ENCODE measurements at regions not wholly inside any gene's neighbourhood (a gene's known extent, or its start where the extent isn't known, plus 50 kb on each side); places are given as distances from the start of the nearest gene placed in this dataset.

DNA sequence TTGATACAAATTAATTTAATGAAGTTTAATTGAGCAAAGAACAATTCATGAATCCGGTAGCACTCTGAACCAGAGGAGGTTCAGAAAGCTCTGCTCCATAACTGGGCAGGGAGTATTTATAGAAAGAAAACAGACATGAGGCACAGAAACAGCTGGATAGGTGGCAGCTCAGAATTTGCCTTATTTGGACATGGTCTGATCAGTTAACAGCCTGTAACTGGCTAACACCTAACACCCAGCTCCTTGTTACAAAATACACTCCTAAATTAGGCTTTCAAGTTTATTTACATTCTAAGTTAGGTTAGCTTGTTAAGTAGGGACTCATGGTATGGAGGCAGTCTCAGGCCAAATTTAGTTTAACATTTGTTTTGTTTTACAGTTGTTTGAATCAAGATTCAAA is 67.8 kb upstream of the TMCC3 start:
- H3K27me3 ChIP-seq (ENCODE audit: insufficient read depth, low read length), result no peaks in the 10 kb centered on the region
- H3K4me1 ChIP-seq (ENCODE audit: insufficient read depth, low read length), result peaks cover 4% of the 10 kb centered on the region
- H3K9me3 ChIP-seq (ENCODE audit: low read length), result no peaks in the 10 kb centered on the region
- no peak overlapping the region for H2AFZ ChIP-seq (ENCODE audit: low read depth, low read length)
- H3K4me3 ChIP-seq (ENCODE audit: low read length), result no peak overlapping the region
- H3K36me3 ChIP-seq (ENCODE audit: insufficient read depth, low read length), result no peaks in the 10 kb centered on the region

DNA sequence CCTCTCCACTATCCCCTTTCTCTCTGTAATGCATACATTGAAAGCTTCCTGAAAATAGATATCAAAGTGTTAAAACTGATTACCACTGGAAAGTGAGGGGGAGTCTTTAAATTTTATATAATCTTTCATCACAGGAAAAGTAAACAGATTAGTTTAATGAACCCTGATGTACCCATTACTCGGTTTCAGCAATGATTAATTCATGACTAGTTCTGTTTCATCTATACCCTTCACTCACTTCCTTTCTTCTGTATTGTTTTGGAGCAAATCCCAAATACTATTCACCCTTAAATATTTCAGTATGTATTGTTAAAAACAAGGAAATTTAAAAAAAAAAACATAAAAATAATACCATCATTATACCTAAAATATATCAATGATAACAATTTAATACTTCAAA is 67.3 kb upstream of the TMCC3 start:
- Histone ChIP-seq H3K4me3 (ENCODE audit: low read length) (no peak overlapping the region), H3K27me3 (ENCODE audit: insufficient read depth, low read length) (no peaks in the 10 kb centered on the region), H3K9me3 (ENCODE audit: low read length) (no peaks in the 10 kb centered on the region), H3K36me3 (ENCODE audit: insufficient read depth, low read length) (no peaks in the 10 kb centered on the region), H3K4me1 (ENCODE audit: insufficient read depth, low read length) (peaks cover 4% of the 10 kb centered on the region), H2AFZ (ENCODE audit: low read depth, low read length) (no peak overlapping the region)

DNA sequence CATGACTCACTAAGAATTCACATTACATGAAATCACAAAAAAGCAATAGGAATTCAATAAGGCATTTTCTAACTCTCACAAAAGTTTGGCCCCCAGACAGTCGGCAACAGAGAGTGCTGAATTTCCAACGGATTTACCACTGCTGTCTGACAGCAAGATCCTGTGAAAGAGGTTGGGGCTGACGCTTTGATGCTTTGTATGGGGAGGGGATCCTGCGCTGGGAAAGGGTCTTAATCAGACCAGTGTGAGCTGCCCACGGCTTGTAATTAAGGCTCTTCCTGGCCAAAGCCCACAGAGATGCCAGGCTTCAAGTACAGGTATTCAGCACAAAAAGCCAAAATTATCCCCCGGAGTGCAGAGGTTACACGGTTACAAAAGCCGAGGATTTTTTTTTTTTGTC is 66.8 kb upstream of the TMCC3 start:
- Histone ChIP-seq H3K4me1 (ENCODE audit: insufficient read depth, low read length) (peaks cover 4% of the 10 kb centered on the region), H3K4me3 (ENCODE audit: low read length) (no peak overlapping the region), H3K27me3 (ENCODE audit: insufficient read depth, low read length) (no peaks in the 10 kb centered on the region), H3K9me3 (ENCODE audit: low read length) (no peaks in the 10 kb centered on the region), H2AFZ (ENCODE audit: low read depth, low read length) (no peak overlapping the region), H3K36me3 (ENCODE audit: insufficient read depth, low read length) (no peaks in the 10 kb centered on the region)

DNA sequence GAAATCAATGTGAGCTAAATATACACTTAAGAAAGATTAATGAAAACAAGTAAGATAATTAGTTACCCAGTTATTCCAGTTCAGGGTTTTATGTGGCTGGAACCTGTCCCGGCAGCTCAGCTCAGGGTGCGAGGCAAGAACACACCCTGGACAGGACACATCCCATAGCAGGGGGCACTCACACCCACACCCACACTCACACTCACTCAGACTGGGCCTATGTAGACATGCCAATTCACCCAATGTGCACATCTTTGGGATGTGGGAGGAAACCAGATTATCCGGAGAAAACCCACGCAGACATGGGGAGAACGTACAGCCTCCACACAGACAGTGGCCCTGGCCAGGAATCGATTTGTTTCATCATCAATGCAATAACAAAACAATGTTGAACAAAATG is 66.0 kb upstream of the TMCC3 start:
- Histone ChIP-seq H3K4me1 (ENCODE audit: insufficient read depth, low read length) (peaks cover 4% of the 10 kb centered on the region), H3K9me3 (ENCODE audit: low read length) (no peaks in the 10 kb centered on the region), H2AFZ (ENCODE audit: low read depth, low read length) (no peak overlapping the region), H3K4me3 (ENCODE audit: low read length) (no peak overlapping the region), H3K27me3 (ENCODE audit: insufficient read depth, low read length) (no peaks in the 10 kb centered on the region), H3K36me3 (ENCODE audit: insufficient read depth, low read length) (no peaks in the 10 kb centered on the region)

DNA sequence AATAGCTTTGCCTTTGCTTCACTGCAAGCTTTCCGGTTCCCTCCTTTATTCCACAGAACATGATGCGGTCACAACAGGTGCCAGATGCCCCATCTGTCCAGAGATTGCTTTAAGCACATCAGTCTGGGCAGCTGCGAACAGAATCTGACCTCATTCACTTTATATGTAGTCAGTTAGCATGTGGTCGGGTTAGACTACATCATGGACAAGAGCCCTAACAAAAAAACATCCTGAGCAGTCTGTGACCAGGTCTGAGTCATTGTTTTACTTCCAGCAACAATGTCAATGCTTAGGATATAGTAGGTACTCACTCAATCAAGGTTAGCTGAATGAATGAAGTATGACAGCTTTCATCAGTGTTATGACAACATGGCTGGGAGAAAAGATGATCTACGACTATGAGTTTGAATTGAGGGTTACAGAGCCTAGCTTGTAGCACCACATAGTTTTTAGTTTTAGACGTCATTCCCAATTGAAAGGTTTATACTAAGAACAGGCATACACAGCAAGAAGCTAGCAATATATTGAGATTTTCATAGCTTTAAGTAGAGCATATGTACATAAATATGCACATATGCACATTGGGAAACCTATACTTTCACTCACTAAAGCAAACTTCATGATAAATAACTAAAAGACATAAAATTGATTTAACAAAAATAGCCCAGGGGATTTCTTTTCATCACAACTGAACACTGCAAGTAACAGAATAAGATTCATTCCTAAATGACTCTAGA is 64.2 kb upstream of the TMCC3 start:
- H3K4me1 ChIP-seq (ENCODE audit: insufficient read depth, low read length), result peaks cover 4% of the 10 kb centered on the region
- no peaks in the 10 kb centered on the region for H3K36me3 ChIP-seq (ENCODE audit: insufficient read depth, low read length)
- no peak overlapping the region for H3K4me3 ChIP-seq (ENCODE audit: low read length)
- no peaks in the 10 kb centered on the region for H3K9me3 ChIP-seq (ENCODE audit: low read length)
- H3K27me3 ChIP-seq (ENCODE audit: insufficient read depth, low read length), result no peaks in the 10 kb centered on the region
- no peak overlapping the region for H2AFZ ChIP-seq (ENCODE audit: low read depth, low read length)

DNA sequence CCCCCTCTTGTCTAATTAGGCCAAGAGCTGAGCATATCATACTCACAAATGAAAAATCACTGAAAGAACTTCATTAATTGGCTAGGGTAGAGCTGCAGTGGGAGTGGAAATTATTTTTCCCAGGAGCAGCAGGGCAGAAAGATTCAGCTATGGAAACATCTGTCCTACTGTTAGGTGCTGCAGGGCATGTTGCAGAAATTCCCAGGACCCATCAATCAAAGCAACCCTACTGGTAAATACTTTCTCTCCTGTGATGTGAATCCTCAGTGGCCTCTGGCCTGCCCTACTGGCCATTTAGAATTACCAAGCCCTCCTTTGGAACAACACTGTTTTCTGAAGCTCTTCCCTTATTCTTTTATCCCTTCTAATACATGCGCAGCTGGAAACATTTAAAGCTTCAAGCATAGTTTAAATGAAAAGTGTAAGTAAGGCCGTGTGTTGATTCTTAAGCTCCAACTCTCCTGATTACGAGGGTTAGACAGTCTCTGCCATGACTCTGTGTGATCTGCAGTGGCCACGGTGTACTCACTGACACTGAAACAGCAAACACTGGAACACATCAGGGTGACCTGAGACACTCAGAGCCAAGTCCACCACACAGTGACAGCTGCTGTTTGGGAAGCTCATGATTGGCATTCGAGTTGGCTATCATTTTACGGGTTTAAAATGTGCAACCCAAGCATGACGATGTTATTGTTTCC is 62.6 kb upstream of the TMCC3 start:
- Histone ChIP-seq H3K36me3 (ENCODE audit: insufficient read depth, low read length) (no peaks in the 10 kb centered on the region), H2AFZ (ENCODE audit: low read depth, low read length) (no peak overlapping the region), H3K4me1 (ENCODE audit: insufficient read depth, low read length) (peaks cover 4% of the 10 kb centered on the region), H3K9me3 (ENCODE audit: low read length) (no peaks in the 10 kb centered on the region), H3K4me3 (ENCODE audit: low read length) (no peak overlapping the region), H3K27me3 (ENCODE audit: insufficient read depth, low read length) (no peaks in the 10 kb centered on the region)

DNA sequence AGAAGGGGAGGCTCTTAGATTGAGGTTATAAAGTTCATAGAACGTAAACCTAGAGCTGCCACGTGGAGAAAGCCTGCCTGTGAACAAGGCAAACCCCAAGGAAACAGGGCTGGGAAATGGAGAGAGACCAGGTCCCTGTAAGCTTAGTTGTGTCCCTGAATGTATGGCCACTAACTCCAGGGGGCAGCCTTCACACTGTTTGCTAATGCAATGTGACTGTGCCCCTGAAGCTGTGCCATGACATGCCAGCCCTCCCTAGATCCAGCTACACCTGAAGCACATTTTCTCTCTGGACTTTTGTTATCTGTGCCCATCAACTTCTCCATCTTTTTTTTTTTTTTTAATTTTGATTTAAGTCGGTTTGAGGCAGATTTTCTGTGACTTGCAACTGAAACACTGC is 60.6 kb upstream of the TMCC3 start:
- H2AFZ ChIP-seq (ENCODE audit: low read depth, low read length), result no peak overlapping the region
- no peaks in the 10 kb centered on the region for H3K9me3 ChIP-seq (ENCODE audit: low read length)
- no peaks in the 10 kb centered on the region for H3K27me3 ChIP-seq (ENCODE audit: insufficient read depth, low read length)
- no peak overlapping the region for H3K4me3 ChIP-seq (ENCODE audit: low read length)
- H3K4me1 ChIP-seq (ENCODE audit: insufficient read depth, low read length), result no peaks in the 10 kb centered on the region
- H3K36me3 ChIP-seq (ENCODE audit: insufficient read depth, low read length), result no peaks in the 10 kb centered on the region

DNA sequence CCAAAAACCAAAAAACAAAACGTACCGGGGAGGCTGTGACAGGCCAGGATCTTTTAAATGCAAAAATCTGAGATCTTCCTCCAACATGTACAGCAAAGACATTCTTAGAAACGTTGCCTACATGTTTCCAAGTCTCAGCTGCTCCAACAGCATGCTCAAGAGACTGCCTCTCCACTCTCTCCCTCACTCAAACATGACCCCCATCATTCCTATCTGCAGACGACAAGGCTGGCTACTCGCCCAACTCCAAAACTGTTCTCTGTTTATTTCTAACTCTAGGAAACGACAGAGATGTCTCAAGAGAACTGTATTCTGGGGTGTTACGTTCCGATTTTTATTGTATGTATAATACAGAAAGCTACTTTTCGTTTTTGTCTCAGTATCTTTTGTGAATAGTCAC is 57.5 kb upstream of the TMCC3 start:
- no peaks in the 10 kb centered on the region for H3K27me3 ChIP-seq (ENCODE audit: insufficient read depth, low read length)
- no peaks in the 10 kb centered on the region for H3K4me1 ChIP-seq (ENCODE audit: insufficient read depth, low read length)
- no peaks in the 10 kb centered on the region for H3K9me3 ChIP-seq (ENCODE audit: low read length)
- no peaks in the 10 kb centered on the region for H3K36me3 ChIP-seq (ENCODE audit: insufficient read depth, low read length)
- no peak overlapping the region for H2AFZ ChIP-seq (ENCODE audit: low read depth, low read length)
- H3K4me3 ChIP-seq (ENCODE audit: low read length), result no peak overlapping the region

DNA sequence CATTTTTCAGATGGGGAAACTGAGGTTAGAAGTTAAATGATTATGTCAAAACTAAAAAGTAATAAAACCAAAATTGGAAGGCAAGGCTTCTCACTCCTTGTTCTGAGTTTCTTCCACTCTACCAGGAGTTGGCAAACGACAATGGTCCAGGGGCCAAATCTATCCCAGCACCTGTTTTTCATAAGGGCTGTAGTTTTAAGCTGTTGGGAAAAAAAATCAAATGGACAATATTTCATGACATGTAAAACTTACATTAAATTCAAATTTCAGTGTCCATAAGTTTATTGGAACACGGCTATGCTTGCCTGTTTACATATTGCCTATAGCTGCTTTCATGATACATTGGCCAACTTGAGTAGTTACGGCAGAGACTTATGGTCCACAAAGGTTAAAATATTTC is 56.7 kb upstream of the TMCC3 start:
- Histone ChIP-seq H2AFZ (ENCODE audit: low read depth, low read length) (no peak overlapping the region), H3K9me3 (ENCODE audit: low read length) (no peaks in the 10 kb centered on the region), H3K27me3 (ENCODE audit: insufficient read depth, low read length) (no peaks in the 10 kb centered on the region), H3K4me3 (ENCODE audit: low read length) (no peak overlapping the region), H3K36me3 (ENCODE audit: insufficient read depth, low read length) (no peaks in the 10 kb centered on the region), H3K4me1 (ENCODE audit: insufficient read depth, low read length) (no peaks in the 10 kb centered on the region)

DNA sequence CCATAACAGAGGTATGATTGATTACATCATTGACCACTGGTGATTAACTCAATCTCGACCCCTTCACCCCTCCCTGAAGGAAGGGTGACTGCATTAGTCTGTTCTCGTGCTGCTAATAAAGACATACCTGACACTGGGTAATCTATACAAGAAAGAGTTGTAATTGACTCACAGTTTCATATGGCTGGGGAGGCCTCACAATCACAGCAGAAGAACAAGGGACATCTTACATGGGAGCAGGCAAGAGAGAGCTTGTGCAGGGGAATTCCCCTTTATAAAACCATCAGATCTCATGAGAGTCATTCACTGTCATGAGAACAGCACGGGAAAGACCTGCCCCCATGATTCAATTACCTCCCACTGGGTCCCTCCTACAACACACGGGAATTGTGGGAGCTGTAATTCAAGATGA is 55.9 kb upstream of the TMCC3 start:
- H2AFZ ChIP-seq (ENCODE audit: low read depth, low read length), result no peak overlapping the region
- H3K4me3 ChIP-seq (ENCODE audit: low read length), result no peak overlapping the region
- H3K4me1 ChIP-seq (ENCODE audit: insufficient read depth, low read length), result no peaks in the 10 kb centered on the region
- no peaks in the 10 kb centered on the region for H3K27me3 ChIP-seq (ENCODE audit: insufficient read depth, low read length)
- no peaks in the 10 kb centered on the region for H3K9me3 ChIP-seq (ENCODE audit: low read length)
- H3K36me3 ChIP-seq (ENCODE audit: insufficient read depth, low read length), result no peaks in the 10 kb centered on the region

DNA sequence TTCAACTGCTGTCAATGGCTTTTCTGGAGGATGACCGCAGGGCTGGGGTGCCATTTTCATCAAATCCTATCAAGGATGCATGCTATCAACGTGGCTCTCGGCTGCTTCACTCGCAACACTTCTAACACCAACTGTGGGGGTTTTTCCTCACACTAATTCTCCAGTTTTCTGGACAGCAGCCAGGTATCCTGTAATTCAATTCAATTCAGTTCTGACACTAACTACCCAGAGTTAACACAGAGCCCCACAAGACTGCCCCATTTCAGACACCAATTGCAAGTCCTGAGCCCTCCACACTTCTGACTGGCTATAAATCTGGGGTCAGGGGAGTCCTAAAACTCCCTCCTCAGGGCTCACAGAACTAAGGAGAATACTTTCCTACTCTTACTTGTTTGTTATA is 55.3 kb upstream of the TMCC3 start:
- Histone ChIP-seq H3K4me3 (ENCODE audit: low read length) (no peak overlapping the region), H3K4me1 (ENCODE audit: insufficient read depth, low read length) (no peaks in the 10 kb centered on the region), H2AFZ (ENCODE audit: low read depth, low read length) (no peak overlapping the region), H3K9me3 (ENCODE audit: low read length) (no peaks in the 10 kb centered on the region), H3K27me3 (ENCODE audit: insufficient read depth, low read length) (no peaks in the 10 kb centered on the region), H3K36me3 (ENCODE audit: insufficient read depth, low read length) (no peaks in the 10 kb centered on the region)

DNA sequence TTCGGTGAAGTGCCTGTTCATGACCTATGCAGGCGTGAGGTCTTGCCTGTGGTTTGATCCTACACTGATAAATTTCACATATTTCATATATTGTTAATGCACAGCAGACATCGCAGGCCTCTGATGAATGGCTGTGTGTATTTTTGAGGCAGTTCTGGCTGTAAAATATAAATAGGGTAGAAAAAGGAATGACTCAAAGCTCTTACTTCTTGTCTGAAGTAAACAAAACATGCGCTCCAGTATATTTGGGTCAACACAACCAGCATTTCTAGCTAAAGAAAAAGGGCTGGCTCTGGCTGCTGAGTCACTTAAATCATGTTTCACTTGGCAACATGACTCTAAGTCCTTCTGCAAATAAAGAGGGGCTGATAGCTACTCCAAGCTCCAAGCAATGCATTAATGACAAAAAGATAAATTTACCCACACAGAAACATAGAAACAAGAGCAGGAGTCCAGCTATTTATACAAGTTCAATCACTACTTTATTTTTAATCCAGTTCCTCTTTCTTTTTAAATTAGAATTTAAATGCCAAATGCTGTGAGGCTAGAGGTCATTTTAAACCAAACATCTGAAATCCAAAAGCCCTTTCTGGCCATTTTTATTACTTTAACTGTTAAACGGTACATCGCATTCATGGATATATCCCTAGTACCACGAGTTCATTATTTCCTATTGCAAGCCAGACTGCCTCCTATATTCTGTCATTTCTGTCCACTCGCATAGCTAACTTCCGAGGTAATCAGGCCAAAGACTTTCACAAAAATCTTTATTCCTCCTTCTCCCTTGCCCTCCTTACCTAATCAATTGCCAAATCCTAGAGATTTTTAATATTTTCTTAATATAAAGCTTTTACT is 54.3 kb upstream of the TMCC3 start:
- Histone ChIP-seq H2AFZ (ENCODE audit: low read depth, low read length) (no peak overlapping the region), H3K27me3 (ENCODE audit: insufficient read depth, low read length) (no peaks in the 10 kb centered on the region), H3K4me3 (ENCODE audit: low read length) (no peak overlapping the region), H3K36me3 (ENCODE audit: insufficient read depth, low read length) (no peaks in the 10 kb centered on the region), H3K4me1 (ENCODE audit: insufficient read depth, low read length) (no peaks in the 10 kb centered on the region), H3K9me3 (ENCODE audit: low read length) (no peaks in the 10 kb centered on the region)

DNA sequence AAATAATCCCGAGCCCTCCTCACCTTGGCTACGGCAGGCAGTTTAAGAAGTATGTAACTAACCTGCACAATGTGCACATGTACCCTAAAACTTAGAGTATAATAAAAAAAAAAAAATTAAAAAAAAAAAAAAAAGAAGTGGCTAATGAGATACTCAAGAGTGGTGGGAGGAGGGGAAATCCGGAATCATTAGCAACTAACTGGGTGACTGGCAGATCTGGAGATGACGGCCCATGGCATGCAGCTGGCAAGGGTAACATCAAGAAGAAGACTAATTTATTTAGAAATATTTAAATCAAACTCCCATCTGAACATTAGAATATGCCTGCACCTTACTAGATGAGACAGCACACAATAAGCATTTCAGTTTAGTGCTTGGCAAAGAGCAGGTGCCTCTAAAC is 52.3 kb upstream of the TMCC3 start:
- H3K4me3 ChIP-seq (ENCODE audit: low read length), result no peak overlapping the region
- H3K36me3 ChIP-seq (ENCODE audit: insufficient read depth, low read length), result no peaks in the 10 kb centered on the region
- H3K27me3 ChIP-seq (ENCODE audit: insufficient read depth, low read length), result no peaks in the 10 kb centered on the region
- H2AFZ ChIP-seq (ENCODE audit: low read depth, low read length), result no peak overlapping the region
- H3K9me3 ChIP-seq (ENCODE audit: low read length), result no peaks in the 10 kb centered on the region
- H3K4me1 ChIP-seq (ENCODE audit: insufficient read depth, low read length), result no peaks in the 10 kb centered on the region
